HCT116 (cell line): ENCODE measurements at regions not wholly inside any gene's neighbourhood (a gene's known extent, or its start where the extent isn't known, plus 50 kb on each side); places are given as distances from the start of the nearest gene placed in this dataset.

Experiments used
- ATAC-seq: fragments of 200-7000 bp; cut with Tn5 transposase; 2 replicates; pipeline ENCODE4 v1.9.1; 2020; ENCODE audit warnings: mild to moderate bottlenecking, moderate library complexity
- BruUV-seq: library from RNA; stranded (reverse); fragments of 400-500 nt; replicated peaks from 2 replicates; lab custom pipeline; 2021; lab: Mats Ljungman, UMichigan
- CTCF ChIA-PET: fragments of 300-600 bp; sonication (Branson Sonifier 250); formaldehyde crosslinking; loops from one replicate; lab custom pipeline; 2021; ENCODE audit warnings: antibody characterized with exemption; lab: Charles Lee
- POLR2A ChIA-PET: fragments of 300-600, 350-600 bp; sonication (Branson Sonifier 250); formaldehyde crosslinking; loops from one replicate; lab custom pipeline; 2021; ENCODE audit warnings: antibody characterized with exemption; lab: Charles Lee
- RAD21 ChIA-PET, 2 experiments: fragments of 300-600 bp; sonication (Branson Sonifier 250); formaldehyde crosslinking; loops; one replicate each; lab custom pipeline; 2023; ENCODE audit warnings: low total read pairs in 2 of 2; ENCODE audit not compliant: uncharacterized antibody in 2 of 2, unreplicated experiment in 2 of 2, low non-redundant PET in 1 of 2; lab: Charles Lee
- DNase-seq: peaks from one replicate; pipeline ENCODE4 v3.0.0-alpha.2; 2010; ENCODE audit warnings: low read depth, low spot score
- H2AFZ ChIP-seq: fragments of 200-600 bp; shearing (Covaris generic), sonication (generic); 2 replicates; pipeline ENCODE4 v1.6.1; 2017; ENCODE audit warnings: low read depth, mixed run types, mixed read lengths, antibody characterized with exemption, low read length; ENCODE audit not compliant: poor library complexity, severe bottlenecking
- H3K27ac ChIP-seq: 2 replicates; pipeline ENCODE4 v1.5.1; 2012; ENCODE audit warnings: low read depth, low read length
- H3K27me3 ChIP-seq: fragments of 200-600 bp; sonication (generic); 2 replicates; pipeline ENCODE4 v1.6.1; 2016; ENCODE audit warnings: mixed run types, low read length, mixed read lengths; ENCODE audit not compliant: insufficient read depth
- H3K36me3 ChIP-seq, 2 experiments: fragments of 200-500 bp in 1 of 2; fragments of 200-600 bp in 1 of 2; sonication (Bioruptor generic) in 1 of 2; sonication (generic) in 1 of 2; 2 replicates each; pipeline versions ENCODE4 v1.5.1 to v1.6.1; 2014 to 2016; ENCODE audit warnings: low read length in 2 of 2, inconsistent platforms in 1 of 2, mixed read lengths in 1 of 2, mixed run types in 1 of 2; ENCODE audit not compliant: insufficient read depth in 2 of 2, control insufficient read depth in 1 of 2
- H3K4me1 ChIP-seq, 2 experiments: fragments of 200-600 bp in 1 of 2; sonication (generic) in 1 of 2; 2 replicates each; pipeline versions ENCODE4 v1.5.1 to v1.6.1; 2012 to 2017; ENCODE audit warnings: low read length in 2 of 2, inconsistent platforms in 1 of 2, mild to moderate bottlenecking in 1 of 2, mixed read lengths in 1 of 2, mixed run types in 1 of 2, moderate library complexity in 1 of 2; ENCODE audit not compliant: insufficient read depth in 2 of 2, control insufficient read depth in 1 of 2
- H3K4me2 ChIP-seq: fragments of 200-600 bp; sonication (generic); 2 replicates; pipeline ENCODE4 v1.6.1; 2017; ENCODE audit warnings: mixed run types, low read length, mixed read lengths
- H3K4me3 ChIP-seq, 2 experiments: fragments of 200-600 bp in 1 of 2; sonication (generic) in 1 of 2; replicated peaks in 1 of 2; 2 replicates each; pipeline ENCODE4 v1.5.1; 2011 to 2016; ENCODE audit warnings: low read length in 2 of 2, control low read depth in 1 of 2, low read depth in 1 of 2, mild to moderate bottlenecking in 1 of 2, mixed read lengths in 1 of 2, mixed run types in 1 of 2
- H3K79me2 ChIP-seq: fragments of 200-600 bp; sonication (generic); 2 replicates; pipeline ENCODE4 v1.6.1; 2017; ENCODE audit warnings: mild to moderate bottlenecking, mixed run types, low read length, moderate library complexity, mixed read lengths; ENCODE audit not compliant: insufficient read depth
- H3K9ac ChIP-seq: fragments of 200-600 bp; sonication (generic); 2 replicates; pipeline ENCODE4 v1.6.1; 2016; ENCODE audit warnings: low read length, mixed read lengths
- H3K9me2 ChIP-seq: fragments of 200-600 bp; sonication (generic), shearing (Covaris generic); 2 replicates; pipeline ENCODE4 v1.6.1; 2017; ENCODE audit warnings: mixed run types, mild to moderate bottlenecking, moderate library complexity; ENCODE audit not compliant: insufficient read depth
- H3K9me3 ChIP-seq, 2 experiments: fragments of 200-500 bp in 1 of 2; fragments of 200-600 bp in 1 of 2; sonication (Bioruptor generic) in 1 of 2; sonication (generic) in 1 of 2; 2 replicates each; pipeline ENCODE4 v1.6.1; 2014 to 2017; ENCODE audit warnings: low read length in 2 of 2, mixed read lengths in 2 of 2, inconsistent platforms in 1 of 2, low read depth in 1 of 2, mild to moderate bottlenecking in 1 of 2, mixed run types in 1 of 2, moderate library complexity in 1 of 2; ENCODE audit not compliant: control insufficient read depth in 1 of 2, insufficient read depth in 1 of 2
- H4K20me1 ChIP-seq: fragments of 200-600 bp; sonication (generic), shearing (Covaris generic); 2 replicates; pipeline ENCODE4 v1.6.1; 2017; ENCODE audit warnings: mixed run types, mild to moderate bottlenecking, moderate library complexity; ENCODE audit not compliant: insufficient read depth
- ELF1 ChIP-seq: IDR thresholded peaks from 2 replicates; pipeline ENCODE4 v1.6.1; 2012; ENCODE audit warnings: low read depth, borderline replicate concordance
- EZH2 ChIP-seq: fragments of 200-600 bp; sonication (generic); IDR thresholded peaks from 2 replicates; pipeline ENCODE4 v1.6.1; 2017; ENCODE audit warnings: antibody characterized with exemption, mixed run types
- EZH2phosphoT487 ChIP-seq: fragments of 200-600 bp; IDR thresholded peaks from 2 replicates; pipeline ENCODE4 v1.6.1; 2018; ENCODE audit warnings: antibody characterized with exemption, borderline replicate concordance
- JUND ChIP-seq: IDR thresholded peaks from 2 replicates; pipeline ENCODE4 v1.6.1; 2012
- POLR2A ChIP-seq: IDR thresholded peaks from 2 replicates; pipeline ENCODE4 v1.7.0; 2011; ENCODE audit warnings: borderline replicate concordance; ENCODE audit not compliant: insufficient read depth, insufficient read length; ENCODE audit errors: extremely low read depth
- POLR2AphosphoS5 ChIP-seq: IDR thresholded peaks from 2 replicates; pipeline ENCODE4 v1.6.1; 2011; ENCODE audit warnings: mild to moderate bottlenecking, low read depth, low read length, moderate library complexity
- SP1 ChIP-seq: IDR thresholded peaks from 2 replicates; pipeline ENCODE4 v1.6.1; 2012; ENCODE audit warnings: low read depth
- TCF7L2 ChIP-seq: IDR thresholded peaks from 2 replicates; pipeline ENCODE4 v1.7.0; 2011; ENCODE audit warnings: borderline replicate concordance, inconsistent platforms; ENCODE audit not compliant: insufficient read depth, insufficient read length; ENCODE audit errors: extremely low read depth
- ZBTB33 ChIP-seq: IDR thresholded peaks from 2 replicates; pipeline ENCODE4 v1.6.1; 2011; ENCODE audit warnings: mild to moderate bottlenecking, low read length, moderate library complexity; ENCODE audit not compliant: insufficient replicate concordance; ENCODE audit errors: extremely low read depth
- ZNF274 ChIP-seq: fragments of 200-500 bp; sonication (Bioruptor generic); IDR thresholded peaks from 2 replicates; pipeline ENCODE4 v1.6.1; 2014; ENCODE audit warnings: mild to moderate bottlenecking, low read depth, low read length, inconsistent platforms
- intact Hi-C: fragments of 100-400 bp; cut with micrococcal nuclease; formaldehyde crosslinking; loops from 2 replicates; pipeline ENCODE4 v1.10.0; 2022
- TF ChIP-seq, protein P1 (sequence below): IDR thresholded peaks from 2 replicates; pipeline ENCODE4 v1.6.1; 2012
- TF ChIP-seq, protein P2 (sequence below): IDR thresholded peaks from 2 replicates; pipeline ENCODE4 v1.6.1; 2012; ENCODE audit warnings: low read depth

DNA sequence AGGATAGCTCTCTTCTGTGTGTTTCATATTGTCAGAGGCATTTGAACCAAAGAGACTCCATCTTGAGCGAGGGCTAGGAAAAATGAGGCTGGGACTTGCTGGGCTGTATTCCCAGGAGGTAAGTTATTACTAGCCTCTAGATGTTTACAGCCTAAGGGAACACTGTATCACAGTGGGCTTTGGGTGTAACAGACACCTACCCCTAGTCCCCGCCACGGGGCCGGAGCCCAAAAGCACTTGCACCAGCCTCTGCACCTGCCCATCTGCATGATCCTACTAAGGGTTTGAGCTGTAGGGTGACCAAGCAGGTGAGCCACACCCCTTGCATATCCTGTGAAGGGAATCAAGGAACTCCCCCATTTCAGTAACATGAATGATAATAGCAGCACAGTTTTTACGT lies 1972.2 kb downstream of the OLFM4 start:
- H3K9me3 ChIP-seq: peaks cover 10 to 11% of the 10 kb centered on the region in 2 experiments; a peak in 2 of 4 replicates
- no peak for TF ChIP-seq POLR2AphosphoS5
- no peak for TF ChIP-seq EZH2
- TF ChIP-seq, protein P1, sequence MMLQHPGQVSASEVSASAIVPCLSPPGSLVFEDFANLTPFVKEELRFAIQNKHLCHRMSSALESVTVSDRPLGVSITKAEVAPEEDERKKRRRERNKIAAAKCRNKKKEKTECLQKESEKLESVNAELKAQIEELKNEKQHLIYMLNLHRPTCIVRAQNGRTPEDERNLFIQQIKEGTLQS: no peak
- no peak for TF ChIP-seq ZBTB33
- TF ChIP-seq POLR2A: no peak
- TF ChIP-seq ZNF274: no peak
- no peak for TF ChIP-seq SP1
- no peak for TF ChIP-seq JUND
- TF ChIP-seq, all 23 proteins: peak for 0
- no peaks in the 10 kb centered on the region for H3K79me2 ChIP-seq
- CTCF ChIA-PET: no interaction called here
- POLR2A ChIA-PET: no interaction called here
- H3K4me2 ChIP-seq: no peak overlapping the region
- H3K9ac ChIP-seq: no peak overlapping the region
- DNase-seq: no peak
- H3K9me2 ChIP-seq: no peaks in the 10 kb centered on the region
- no peaks in the 10 kb centered on the region for H3K27me3 ChIP-seq
- no peak overlapping the region for H3K27ac ChIP-seq
- no peaks in the 10 kb centered on the region for H4K20me1 ChIP-seq
- ATAC-seq: no peak
- RAD21 ChIA-PET: no interaction called here
- no peak overlapping the region for H2AFZ ChIP-seq
- no TSS peak for BruUV-seq
- no peak overlapping the region for H3K4me3 ChIP-seq
- intact Hi-C loops: no loop called here
- H3K36me3 ChIP-seq: no peaks in the 10 kb centered on the region
- H3K4me1 ChIP-seq: no peaks in the 10 kb centered on the region

DNA sequence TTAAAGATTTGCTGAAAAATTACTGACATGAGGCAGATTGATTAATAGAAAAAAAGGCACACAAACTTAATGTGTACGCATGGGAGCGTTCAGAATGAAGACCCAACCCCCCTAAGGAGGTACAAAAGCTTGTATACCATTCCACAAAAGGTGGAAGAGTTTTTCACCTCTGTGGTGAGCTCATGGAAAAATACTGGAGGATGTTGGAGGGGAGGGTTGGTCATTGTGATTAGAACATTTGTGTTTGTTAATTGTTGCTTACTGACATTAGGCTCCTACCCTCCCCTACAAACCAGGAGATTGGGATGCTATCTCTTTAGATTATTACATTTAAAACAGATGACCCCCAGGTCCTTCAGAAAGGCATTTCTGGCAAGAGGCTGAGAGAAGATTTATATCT lies 1973.3 kb downstream of the OLFM4 start:
- Histone ChIP-seq H3K9me2 (no peaks in the 10 kb centered on the region), H3K27ac (no peak overlapping the region), H3K79me2 (no peaks in the 10 kb centered on the region), H4K20me1 (no peaks in the 10 kb centered on the region), H3K4me3 (no peak overlapping the region), H3K36me3 (no peaks in the 10 kb centered on the region), H3K27me3 (no peaks in the 10 kb centered on the region), H3K4me1 (no peaks in the 10 kb centered on the region), H3K4me2 (no peak overlapping the region), H3K9me3 (peaks cover 10 to 11% of the 10 kb centered on the region in 2 experiments; a peak in 2 of 4 replicates), H2AFZ (no peak overlapping the region), H3K9ac (no peak overlapping the region)
- ChIA-PET POLR2A (no interaction called here), RAD21 (no interaction called here), CTCF (no interaction called here)
- BruUV-seq: no TSS peak
- no peak for ATAC-seq
- DNase-seq: no peak
- intact Hi-C loops: no loop called here
- TF ChIP-seq SP1 (no peak), POLR2AphosphoS5 (no peak), TCF7L2 (no peak), ELF1 (no peak), EZH2phosphoT487 (no peak)
- TF ChIP-seq, protein P2, sequence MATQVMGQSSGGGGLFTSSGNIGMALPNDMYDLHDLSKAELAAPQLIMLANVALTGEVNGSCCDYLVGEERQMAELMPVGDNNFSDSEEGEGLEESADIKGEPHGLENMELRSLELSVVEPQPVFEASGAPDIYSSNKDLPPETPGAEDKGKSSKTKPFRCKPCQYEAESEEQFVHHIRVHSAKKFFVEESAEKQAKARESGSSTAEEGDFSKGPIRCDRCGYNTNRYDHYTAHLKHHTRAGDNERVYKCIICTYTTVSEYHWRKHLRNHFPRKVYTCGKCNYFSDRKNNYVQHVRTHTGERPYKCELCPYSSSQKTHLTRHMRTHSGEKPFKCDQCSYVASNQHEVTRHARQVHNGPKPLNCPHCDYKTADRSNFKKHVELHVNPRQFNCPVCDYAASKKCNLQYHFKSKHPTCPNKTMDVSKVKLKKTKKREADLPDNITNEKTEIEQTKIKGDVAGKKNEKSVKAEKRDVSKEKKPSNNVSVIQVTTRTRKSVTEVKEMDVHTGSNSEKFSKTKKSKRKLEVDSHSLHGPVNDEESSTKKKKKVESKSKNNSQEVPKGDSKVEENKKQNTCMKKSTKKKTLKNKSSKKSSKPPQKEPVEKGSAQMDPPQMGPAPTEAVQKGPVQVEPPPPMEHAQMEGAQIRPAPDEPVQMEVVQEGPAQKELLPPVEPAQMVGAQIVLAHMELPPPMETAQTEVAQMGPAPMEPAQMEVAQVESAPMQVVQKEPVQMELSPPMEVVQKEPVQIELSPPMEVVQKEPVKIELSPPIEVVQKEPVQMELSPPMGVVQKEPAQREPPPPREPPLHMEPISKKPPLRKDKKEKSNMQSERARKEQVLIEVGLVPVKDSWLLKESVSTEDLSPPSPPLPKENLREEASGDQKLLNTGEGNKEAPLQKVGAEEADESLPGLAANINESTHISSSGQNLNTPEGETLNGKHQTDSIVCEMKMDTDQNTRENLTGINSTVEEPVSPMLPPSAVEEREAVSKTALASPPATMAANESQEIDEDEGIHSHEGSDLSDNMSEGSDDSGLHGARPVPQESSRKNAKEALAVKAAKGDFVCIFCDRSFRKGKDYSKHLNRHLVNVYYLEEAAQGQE: no peak
